ENCODE measurements at regions not wholly inside any gene's neighbourhood (a gene's known extent, or its start where the extent isn't known, plus 50 kb on each side); places are given as distances from the start of the nearest gene placed in this dataset.

GRCh38 chr18:24930478-24930877 lies 421.5 kb downstream of the ZNF521 start:
- DNase-seq (ENCODE audit: low spot score), result no peak
- TF ChIP-seq, protein P1, sequence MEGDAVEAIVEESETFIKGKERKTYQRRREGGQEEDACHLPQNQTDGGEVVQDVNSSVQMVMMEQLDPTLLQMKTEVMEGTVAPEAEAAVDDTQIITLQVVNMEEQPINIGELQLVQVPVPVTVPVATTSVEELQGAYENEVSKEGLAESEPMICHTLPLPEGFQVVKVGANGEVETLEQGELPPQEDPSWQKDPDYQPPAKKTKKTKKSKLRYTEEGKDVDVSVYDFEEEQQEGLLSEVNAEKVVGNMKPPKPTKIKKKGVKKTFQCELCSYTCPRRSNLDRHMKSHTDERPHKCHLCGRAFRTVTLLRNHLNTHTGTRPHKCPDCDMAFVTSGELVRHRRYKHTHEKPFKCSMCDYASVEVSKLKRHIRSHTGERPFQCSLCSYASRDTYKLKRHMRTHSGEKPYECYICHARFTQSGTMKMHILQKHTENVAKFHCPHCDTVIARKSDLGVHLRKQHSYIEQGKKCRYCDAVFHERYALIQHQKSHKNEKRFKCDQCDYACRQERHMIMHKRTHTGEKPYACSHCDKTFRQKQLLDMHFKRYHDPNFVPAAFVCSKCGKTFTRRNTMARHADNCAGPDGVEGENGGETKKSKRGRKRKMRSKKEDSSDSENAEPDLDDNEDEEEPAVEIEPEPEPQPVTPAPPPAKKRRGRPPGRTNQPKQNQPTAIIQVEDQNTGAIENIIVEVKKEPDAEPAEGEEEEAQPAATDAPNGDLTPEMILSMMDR (IDR thresholded peaks at IDR 0.05; ENCODE audit: borderline replicate concordance, control extremely low read depth, extremely low read depth, insufficient read depth, missing control alignments), result no peak
- in situ Hi-C loops (cut with MboI; ENCODE audit: low sequenced_read_pairs, unreplicated experiment), result no loop called here

DNA sequence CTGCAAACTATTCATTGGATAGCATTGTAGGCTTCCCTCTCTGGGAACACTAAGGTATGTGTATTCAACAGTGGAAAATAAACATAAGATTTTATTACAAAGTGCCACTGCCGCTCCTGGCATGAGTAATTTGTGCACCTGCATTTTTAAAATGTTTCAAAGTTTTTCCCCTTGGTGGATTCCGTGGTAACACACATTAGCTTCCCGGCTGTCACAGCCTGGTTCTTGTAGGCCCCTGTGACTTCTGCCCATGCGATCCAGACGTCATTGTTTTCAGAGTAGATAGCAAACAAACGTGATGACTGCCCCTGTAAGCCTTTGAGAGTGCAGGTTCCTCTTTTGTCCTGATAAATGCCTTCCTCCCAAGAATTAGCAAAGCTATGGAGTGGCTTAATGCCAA lies 421.0 kb downstream of the ZNF521 start:
- DNase-seq (ENCODE audit: low spot score), result no peak
- TF ChIP-seq, protein P1 (IDR thresholded peaks at IDR 0.05; ENCODE audit: borderline replicate concordance, control extremely low read depth, extremely low read depth, insufficient read depth, missing control alignments), result no peak
- in situ Hi-C loops (cut with MboI; ENCODE audit: low sequenced_read_pairs, unreplicated experiment), result no loop called here

GRCh38 chr18:24933345-24933744 lies 418.6 kb downstream of the ZNF521 start:
- in situ Hi-C loops (cut with MboI; ENCODE audit: low sequenced_read_pairs, unreplicated experiment), result no loop called here
- TF ChIP-seq, protein P1 (IDR thresholded peaks at IDR 0.05; ENCODE audit: borderline replicate concordance, control extremely low read depth, extremely low read depth, insufficient read depth, missing control alignments), result no peak
- DNase-seq (ENCODE audit: low spot score), result no peak

DNA sequence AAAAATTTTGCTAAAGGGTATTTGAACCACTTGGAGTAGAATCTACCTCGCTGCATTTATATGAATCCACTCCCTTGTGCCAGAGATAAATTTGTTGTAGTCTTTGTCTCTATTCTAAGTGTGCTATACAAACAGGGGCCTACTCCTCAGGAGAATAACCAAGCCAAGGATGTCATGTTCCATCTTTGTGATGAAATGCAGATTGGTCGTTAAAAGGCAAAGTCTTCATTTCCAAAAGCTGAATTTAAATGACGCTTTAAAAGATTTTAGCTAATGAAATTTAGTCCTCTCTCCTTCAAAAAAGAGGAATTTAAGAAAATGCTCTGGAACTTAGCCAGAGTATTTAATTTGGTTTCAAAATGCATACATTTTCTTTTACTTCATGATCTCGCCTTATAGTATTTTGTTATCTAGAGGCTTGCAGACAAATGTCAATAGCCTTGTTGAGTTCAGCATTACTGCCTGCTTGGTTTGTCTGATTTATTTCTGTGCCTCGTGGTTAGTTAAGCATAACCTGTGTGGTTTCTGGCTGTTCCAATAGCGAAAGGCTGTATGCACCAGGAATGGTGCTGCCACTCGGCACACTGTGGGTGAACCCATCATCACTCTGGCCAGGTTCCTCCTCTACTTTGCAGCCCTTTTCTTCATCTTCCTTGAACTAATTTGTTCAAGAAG lies 417.6 kb downstream of the ZNF521 start:
- no peak for DNase-seq (ENCODE audit: low spot score)
- TF ChIP-seq, protein P1 (IDR thresholded peaks at IDR 0.05; ENCODE audit: borderline replicate concordance, control extremely low read depth, extremely low read depth, insufficient read depth, missing control alignments), result no peak
- in situ Hi-C loops (cut with MboI; ENCODE audit: low sequenced_read_pairs, unreplicated experiment), result no loop called here

DNA sequence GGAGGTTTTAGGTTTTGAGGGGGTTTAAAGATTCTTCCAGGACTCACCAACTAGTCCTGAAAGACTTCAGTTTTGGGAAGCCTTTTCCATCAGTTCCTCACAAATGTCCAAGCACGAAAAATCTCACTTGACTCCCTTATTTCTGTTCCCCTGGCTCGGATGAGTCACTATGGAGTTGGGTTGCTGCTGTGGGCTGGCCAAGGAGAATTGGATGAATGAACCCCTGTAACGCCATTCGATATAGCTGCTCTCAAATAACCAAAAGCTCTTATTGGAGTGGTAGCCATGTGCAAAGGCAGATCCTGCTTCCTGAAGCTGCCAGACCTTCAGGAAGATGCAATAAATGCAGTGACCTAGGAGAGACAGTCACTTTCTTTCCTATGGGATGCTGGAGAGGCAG lies 417.0 kb downstream of the ZNF521 start:
- in situ Hi-C loops (cut with MboI; ENCODE audit: low sequenced_read_pairs, unreplicated experiment), result no loop called here
- DNase-seq (ENCODE audit: low spot score), result no peak
- TF ChIP-seq, protein P1 (IDR thresholded peaks at IDR 0.05; ENCODE audit: borderline replicate concordance, control extremely low read depth, extremely low read depth, insufficient read depth, missing control alignments), result no peak

- TF ChIP-seq, protein P1 (IDR thresholded peaks at IDR 0.05; ENCODE audit: borderline replicate concordance, control extremely low read depth, extremely low read depth, insufficient read depth, missing control alignments), result no peak
- in situ Hi-C loops (cut with MboI; ENCODE audit: low sequenced_read_pairs, unreplicated experiment), result no loop called here
- DNase-seq (ENCODE audit: low spot score), result no peak
These were observed 416.1 kb downstream of the ZNF521 start for GRCh38 chr18:24935896-24936295.

Data from GM13976 (cell line).